GM19372 (cell line): ENCODE measurements at regions not wholly inside any gene's neighbourhood (a gene's known extent, or its start where the extent isn't known, plus 50 kb on each side); places are given as distances from the start of the nearest gene placed in this dataset.
"Not testable (repeated sequence)": the region's sequence is repeated elsewhere in the genome, so short reads cannot be mapped to it uniquely, and the experiment has no call there.

Experiments used
- ATAC-seq: cut with Tn5 transposase; IDR thresholded peaks from one replicate; pipeline ENCODE4 v1.9.1; 2021; ENCODE audit warnings: mild to moderate bottlenecking, low read depth, moderate library complexity; ENCODE audit not compliant: unreplicated experiment

- ATAC-seq, result no peak
Observed at GRCh38 chr2:23012499-23012898, 372.5 kb upstream of the KLHL29 start.

DNA sequence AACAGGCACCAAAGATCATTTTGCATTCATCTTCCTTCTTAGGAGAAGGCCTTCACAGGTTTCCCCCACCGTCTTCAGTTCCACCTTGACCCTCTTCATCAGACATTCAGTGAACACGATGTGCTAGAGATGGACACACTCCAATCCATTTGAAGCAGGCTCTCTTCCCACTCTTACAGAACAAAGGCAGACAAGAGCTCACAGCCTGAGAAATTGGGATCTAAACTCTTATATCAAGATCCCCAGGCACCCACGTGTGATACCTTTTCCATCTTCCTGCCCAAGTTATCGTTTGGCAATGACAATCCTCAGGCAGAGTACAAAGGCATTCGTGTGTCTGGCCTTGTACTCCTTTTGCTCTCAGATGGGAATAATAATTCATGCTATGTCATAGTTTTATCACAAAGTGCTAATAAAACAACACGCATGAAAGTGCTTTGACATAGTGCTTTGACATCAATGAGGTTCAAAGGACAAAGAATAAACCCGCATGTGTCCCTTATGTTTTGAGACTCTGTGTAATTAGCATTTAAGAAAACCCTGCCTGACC is 369.3 kb upstream of the KLHL29 start:
- no peak for ATAC-seq

GRCh38 chr2:23019476-23019875 is 365.5 kb upstream of the KLHL29 start:
- no peak for ATAC-seq

DNA sequence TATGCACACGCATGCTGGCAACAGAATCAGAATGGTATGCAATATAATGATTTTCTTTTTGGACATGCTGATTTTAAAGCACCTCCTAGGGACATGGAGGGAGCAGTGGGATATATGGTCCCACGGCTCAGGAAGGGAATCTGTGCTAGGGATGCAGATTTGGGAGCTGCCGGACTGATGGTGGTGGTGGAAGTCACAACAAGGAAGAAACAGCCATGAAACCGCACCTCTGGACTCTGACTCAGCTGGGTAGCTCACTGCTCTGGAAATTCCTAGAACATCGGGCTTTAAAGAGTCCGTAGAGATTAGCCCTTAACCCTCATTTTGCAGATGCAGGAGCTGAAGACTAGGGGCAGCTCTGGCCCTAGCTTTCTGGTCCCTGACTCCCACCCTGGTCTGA is 364.3 kb upstream of the KLHL29 start:
- no peak for ATAC-seq

GRCh38 chr2:23021311-23022120 is 363.5 kb upstream of the KLHL29 start:
- no peak for ATAC-seq

DNA sequence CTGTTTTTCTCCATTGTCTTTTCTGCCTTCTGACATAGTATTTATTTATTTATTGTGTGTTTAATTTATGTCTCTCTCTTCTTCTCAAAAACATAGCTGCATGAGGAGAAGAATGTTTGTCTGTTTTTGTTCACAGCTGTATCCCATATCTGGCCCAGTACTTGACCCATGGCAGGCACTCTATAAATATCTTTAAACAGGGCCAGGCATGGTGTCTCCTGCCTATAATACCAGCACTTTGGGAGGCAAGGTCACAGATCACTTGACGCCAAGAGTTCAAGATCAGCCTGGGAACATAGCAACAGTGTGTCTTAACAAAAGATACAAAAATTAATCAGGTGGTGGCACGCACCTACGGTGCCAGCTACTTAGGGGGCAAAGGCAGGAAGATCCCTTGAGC is 361.3 kb upstream of the KLHL29 start:
- ATAC-seq, result no peak

GRCh38 chr2:23026671-23027070 is 358.3 kb upstream of the KLHL29 start:
- ATAC-seq, result no peak

DNA sequence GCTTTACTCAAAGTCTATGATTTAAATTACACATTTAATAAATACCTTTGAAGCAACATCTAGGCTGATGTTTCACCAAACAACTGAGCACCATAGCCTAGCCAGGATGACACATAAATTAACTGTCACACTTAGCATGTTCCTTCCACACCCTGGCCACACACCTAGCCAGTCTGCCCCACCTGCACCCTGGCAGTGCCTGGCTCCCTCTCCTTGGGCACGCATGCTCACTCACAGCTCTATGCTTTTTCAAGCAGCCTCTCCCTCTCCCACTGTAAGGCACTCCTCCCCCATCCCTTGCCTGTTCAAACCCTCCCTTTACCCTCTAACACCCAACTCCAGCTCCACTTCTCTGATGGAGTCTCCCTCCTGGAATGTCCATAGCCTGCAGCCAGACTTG is 357.6 kb upstream of the KLHL29 start:
- no peak for ATAC-seq

DNA sequence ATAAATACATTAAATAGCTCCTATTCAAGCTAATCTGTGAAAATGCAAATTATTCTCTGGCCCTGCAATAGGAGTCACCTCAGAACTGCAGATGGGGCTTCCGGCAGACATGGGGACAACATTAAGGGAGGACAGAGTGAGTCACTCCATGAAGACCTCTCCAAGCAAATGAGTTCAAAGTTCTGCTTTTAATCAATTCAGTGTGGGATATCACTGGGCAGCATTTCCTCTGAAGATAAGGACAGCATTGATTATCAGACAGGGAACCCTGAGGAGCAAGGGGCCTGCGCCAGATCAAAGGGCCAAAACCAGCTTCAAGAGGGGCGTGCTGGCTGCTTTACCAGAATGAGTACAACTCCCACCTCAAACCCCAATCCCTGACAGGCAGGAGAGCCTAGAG is 356.9 kb upstream of the KLHL29 start:
- no peak for ATAC-seq

GRCh38 chr2:23029111-23029510 is 355.9 kb upstream of the KLHL29 start:
- ATAC-seq, result no peak

DNA sequence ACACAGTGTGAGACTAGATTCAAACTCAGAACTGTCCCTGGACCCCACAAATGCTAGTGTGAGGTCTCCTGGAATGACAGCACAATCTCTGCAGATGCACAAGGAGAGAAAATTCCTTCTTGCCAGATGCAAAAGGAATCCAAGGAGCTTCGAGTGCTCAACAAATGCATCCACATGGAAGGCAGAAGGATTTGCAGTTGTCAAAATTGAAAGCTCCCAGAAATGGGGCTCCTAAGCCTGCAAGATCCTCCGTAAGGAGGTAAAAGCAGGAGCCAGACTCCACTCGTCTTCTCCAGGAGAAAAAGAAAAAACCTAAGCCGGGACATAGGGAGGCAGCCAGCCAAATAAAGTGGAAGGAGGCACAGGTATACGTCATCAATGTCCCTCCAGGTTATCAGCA is 355.0 kb upstream of the KLHL29 start:
- ATAC-seq, result no peak

DNA sequence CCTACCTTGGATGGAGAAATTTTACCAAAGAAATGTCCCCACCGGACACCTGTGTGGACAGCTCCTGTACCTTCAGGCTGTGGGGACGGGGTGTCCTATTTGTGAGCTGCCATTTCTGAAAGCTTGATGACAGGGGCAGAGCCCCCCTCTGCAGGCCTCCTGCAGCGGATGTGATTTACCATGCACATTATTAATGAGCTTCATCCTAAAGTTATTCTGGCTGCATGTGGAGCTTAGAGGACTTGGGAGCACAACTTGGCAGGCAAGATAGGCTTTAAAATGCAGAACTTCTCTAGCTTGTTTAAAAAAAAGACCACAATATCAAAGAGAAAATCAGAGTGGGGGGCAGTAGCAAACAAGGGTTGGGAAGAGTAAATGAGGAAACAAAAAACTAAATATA is 350.0 kb upstream of the KLHL29 start:
- no peak for ATAC-seq

DNA sequence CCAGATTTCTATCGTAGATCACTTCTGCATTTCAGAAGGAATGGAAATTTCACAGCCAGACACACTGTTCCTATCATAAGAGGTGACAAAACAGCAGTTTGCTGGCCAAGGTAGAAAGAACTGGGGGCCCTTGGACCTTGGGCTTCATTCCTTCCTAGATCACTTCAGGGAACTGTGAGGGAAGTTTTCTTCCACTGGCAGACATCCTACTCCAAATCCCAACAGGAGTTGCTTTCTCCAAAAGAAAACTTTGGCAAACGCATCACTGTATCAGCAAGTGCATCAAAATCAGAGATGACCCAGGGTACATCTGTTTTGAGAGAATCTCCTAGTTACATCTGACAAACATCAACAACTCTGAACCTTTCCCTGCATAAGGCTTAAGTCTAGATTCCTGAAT is 348.4 kb upstream of the KLHL29 start:
- no peak for ATAC-seq

DNA sequence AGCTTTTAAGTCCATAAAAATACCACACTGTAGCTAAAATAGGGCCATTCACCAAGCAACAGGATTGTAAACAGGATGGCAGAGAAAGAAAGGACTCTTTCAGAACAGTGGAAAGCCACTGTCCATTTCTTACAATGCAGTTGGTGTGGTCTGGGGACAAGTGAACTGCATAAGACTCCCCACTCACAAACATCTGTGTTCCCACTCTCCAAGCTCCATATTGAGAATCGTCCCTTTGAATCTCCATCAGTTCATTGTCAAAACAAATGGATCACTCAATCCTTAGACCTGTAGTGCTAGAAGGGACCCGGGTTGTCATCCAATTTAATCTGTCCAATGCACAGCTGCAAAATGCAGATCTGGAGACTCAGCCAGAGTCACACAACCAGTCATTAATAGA is 347.4 kb upstream of the KLHL29 start:
- no peak for ATAC-seq

DNA sequence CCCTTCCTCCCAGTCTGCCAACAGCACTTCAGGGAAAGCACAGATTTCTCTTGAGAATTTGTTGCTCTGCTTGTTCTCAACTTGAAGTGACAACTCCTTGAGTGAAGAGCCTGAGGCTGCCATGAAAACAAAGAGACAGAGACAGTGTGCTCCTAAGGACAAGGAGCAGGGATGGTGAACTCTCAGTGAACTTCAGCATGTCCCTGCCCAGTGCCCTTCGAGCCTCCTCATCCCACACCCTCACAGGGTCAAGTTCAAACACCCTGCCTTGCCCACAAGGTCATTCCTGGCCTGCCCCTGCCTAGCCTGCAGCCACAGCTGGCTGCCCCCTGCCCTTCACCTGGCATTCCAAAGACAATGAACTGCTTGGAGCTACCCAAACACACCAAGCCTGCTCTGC is 343.5 kb upstream of the KLHL29 start:
- ATAC-seq, result no peak

DNA sequence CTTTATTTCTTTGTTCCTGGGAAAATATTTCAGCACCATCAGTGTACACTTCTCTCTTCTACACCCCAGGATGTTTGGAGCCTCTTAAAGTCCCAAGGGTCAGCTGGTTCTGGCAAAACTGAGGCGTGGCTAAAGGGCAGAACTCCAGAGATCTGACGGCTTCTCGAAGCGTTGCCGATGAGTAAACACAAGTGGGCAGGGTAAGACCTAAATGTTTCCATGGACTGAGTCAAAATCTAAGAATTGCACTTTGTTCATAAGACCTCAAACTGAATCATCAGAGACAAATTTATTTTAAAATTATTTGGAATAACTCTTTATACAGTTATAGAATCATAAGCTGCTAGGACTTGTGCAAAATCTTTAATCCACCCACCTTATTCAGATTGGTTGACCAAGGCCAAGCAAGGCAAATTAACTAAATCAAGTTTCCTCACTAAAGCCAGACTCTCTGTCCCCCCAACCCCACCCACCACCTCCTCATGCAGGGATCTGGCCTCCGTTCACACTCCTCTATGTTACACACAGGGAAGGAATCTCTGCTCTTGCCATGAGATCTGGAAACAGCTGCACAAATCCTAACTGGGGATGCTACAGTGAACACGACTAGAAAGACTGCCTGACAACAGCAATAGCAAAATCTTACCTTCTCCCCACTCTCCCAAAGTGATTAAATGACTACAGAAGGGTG is 342.6 kb upstream of the KLHL29 start:
- no peak for ATAC-seq

- no peak for ATAC-seq
Observed at GRCh38 chr2:23050388-23050787, 334.6 kb upstream of the KLHL29 start.

DNA sequence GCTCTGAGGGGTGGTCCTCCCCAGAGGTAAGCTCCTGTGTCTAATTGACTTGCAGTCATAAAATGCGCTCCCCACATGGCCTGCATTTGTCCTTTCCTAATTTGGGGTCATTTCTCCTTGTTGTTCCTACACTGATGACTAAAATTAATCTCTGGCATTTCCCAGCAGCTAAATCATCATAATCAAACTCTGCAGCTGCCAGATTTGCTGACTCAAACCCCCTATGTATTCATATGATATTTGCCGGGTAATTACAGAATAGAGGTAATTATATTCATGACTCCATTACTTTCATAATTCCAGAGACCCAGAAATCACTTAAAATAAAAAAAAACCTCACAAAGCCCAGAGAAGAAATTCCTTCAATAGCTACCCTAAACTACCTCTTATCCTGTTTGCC is 331.4 kb upstream of the KLHL29 start:
- no peak for ATAC-seq

DNA sequence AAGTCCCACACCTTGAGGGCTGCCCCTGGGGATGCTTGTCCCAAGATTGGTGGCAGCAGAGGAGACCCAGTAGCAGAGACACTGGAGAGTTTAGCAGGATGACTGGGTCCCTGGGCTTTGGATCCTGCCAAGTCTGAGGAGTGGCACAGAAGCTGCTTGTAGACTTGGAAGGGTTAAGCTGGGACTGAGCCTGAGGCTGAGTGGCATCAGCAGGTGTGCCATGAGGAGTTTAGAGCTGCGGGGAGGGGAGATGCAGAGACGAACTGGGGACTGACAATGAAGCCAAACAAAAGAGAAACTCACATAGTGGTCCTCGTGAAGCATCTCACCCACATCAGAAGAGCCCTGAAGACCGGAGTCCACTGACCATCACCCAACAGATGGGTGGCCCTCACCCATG is 329.7 kb upstream of the KLHL29 start:
- ATAC-seq, result no peak

GRCh38 chr2:23056846-23057245 is 328.1 kb upstream of the KLHL29 start:
- ATAC-seq, result not testable (repeated sequence)

- ATAC-seq, result no peak
Observed at GRCh38 chr2:23058435-23058834, 326.5 kb upstream of the KLHL29 start.

- ATAC-seq, result no peak
Observed at GRCh38 chr2:23065210-23065609, 319.8 kb upstream of the KLHL29 start.
